Head of caudate nucleus (tissue), 42 donors: ENCODE measurements at regions not wholly inside any gene's neighbourhood (a gene's known extent, or its start where the extent isn't known, plus 50 kb on each side); places are given as distances from the start of the nearest gene placed in this dataset.
"Not testable (repeated sequence)": the region's sequence is repeated elsewhere in the genome, so short reads cannot be mapped to it uniquely, and the experiment has no call there.

Experiments
- DNase-seq, 42 donors: peaks; one replicate each; pipeline versions ENCODE4 v3.0.0 to v3.0.0-alpha.2; 2020 to 2021; ENCODE audit warnings: mixed read lengths in 7 of 42
- intact Hi-C: fragments of 100-400 bp; cut with DNase I; formaldehyde crosslinking; loops from one replicate; pipeline ENCODE4 v1.15.0; 2022

GRCh38 chr7:16114633-16115032 is 306.7 kb downstream of the CRPPA start:
- intact Hi-C loops, result no loop called here
- no peak for DNase-seq

DNA sequence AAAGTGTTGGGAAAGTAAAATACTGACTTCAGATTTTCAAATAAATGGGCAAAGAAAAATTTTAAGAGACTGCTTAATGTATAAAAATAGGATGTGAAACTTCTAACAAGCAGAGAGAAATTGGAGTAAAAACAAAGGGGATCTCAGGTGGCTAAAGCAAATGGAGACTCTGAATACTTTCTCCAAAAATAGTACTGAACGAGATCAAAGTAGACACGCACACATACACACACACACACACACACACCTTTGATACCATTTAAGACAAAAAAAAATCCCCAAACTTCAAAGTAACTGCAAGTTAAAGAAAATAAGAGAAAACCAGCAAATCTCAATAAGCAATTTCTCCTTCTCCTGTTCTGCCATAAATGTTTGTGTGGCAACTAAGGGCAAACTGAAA is 307.3 kb downstream of the CRPPA start:
- intact Hi-C loops, result no loop called here
- no peak for DNase-seq

- intact Hi-C loops, result no loop called here
Observed at GRCh38 chr7:16113058-16113457, 308.3 kb downstream of the CRPPA start.

DNA sequence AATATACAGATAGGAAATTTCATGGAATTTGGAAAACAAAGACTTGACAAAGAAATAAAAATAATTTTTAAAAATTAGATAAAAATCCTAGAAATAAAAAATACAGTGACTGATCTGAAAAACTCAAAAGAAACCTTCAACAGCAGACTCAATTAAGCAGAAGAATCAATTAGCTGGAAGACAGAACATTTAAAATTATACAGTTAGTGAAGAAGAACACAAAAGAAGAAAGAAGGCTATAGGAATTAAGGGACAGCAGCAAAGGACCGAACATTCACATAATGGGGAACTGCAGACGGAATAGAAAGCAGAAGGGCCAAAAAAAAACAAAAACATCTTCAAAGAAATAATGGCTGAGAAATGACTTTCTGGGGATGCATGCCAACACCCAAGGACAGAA is 314.5 kb downstream of the CRPPA start:
- intact Hi-C loops, result no loop called here
- no peak for DNase-seq

More at GRCh38 chr7:16113058-16113457, 308.3 kb downstream of the CRPPA start:
- no peak for DNase-seq

DNA sequence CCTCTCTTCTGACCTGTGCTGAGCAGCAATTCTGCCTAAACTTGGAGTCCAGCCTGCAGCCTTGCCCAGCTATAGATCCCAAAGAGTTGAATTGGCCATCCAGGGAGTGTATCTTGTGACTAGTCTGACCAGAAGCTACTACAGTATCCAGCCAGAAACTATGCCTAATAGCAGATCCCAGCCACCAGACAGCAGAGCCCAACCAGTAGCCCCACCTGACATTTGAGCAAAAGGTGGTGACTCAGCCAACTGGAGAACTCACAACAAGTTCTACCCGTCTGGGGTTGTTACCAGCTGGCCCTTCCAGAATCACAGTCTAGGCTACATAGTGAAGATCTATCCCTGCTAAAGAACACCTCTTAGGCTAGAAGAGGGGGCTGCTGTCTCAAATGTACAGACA is 315.0 kb downstream of the CRPPA start:
- DNase-seq, result no peak
- intact Hi-C loops, result no loop called here

DNA sequence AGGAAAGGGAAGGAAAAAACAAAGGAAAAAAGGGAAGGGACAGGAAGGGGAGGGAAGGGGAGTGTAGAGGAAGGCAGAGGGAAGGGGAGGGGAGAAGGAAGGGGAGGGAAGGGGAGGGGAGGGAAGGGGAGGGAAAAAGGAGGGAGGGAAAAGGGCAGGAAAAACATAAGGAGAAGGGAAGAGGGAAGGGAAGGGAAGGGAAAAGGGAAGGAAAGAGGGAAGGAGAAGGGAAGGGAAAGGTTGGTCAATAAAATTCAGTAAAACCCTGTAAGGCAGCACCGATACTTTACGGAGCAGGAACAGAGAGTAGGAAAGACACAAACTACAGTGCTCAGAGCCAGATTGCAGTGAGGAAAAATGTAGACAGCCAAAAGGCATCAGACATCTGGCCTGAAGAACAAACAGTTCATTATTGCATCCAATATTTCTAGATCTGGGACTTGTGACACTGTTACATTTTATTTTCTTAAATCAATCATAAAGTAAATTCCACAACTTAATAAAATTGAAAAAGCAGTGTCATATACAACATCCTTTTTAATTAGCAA is 322.0 kb downstream of the CRPPA start:
- intact Hi-C loops, result no loop called here
- no peak for DNase-seq

DNA sequence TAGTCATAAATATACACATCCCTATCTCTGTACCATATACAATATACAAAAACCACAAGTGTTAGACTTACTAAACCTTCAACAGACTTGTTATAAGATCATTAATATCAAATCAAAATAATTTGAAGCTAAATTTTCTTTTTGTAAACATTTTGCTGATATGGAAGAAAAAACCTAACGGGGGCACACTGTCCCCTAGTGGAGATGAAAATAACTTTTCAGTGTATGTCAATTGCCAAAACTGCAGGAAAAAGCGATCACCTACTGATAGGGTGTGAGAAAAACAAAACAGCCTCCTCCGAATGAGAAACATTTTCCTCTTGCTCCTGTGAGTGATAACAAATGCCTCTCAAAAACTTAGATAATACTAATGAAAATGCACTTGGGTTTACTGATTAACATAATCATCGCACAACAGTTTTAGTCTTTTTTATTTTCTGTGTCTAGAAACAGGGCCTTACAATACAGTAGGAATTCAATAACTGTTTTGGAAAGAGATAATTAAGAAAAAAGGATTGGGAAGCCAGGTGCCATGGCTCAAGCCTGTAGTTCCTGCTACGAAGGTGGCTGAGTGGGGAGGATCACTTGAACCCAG is 322.7 kb downstream of the CRPPA start:
- intact Hi-C loops, result no loop called here
- DNase-seq, result no peak

- intact Hi-C loops, result no loop called here
- DNase-seq, result no peak
Observed at GRCh38 chr7:16098058-16098457, 323.3 kb downstream of the CRPPA start.

DNA sequence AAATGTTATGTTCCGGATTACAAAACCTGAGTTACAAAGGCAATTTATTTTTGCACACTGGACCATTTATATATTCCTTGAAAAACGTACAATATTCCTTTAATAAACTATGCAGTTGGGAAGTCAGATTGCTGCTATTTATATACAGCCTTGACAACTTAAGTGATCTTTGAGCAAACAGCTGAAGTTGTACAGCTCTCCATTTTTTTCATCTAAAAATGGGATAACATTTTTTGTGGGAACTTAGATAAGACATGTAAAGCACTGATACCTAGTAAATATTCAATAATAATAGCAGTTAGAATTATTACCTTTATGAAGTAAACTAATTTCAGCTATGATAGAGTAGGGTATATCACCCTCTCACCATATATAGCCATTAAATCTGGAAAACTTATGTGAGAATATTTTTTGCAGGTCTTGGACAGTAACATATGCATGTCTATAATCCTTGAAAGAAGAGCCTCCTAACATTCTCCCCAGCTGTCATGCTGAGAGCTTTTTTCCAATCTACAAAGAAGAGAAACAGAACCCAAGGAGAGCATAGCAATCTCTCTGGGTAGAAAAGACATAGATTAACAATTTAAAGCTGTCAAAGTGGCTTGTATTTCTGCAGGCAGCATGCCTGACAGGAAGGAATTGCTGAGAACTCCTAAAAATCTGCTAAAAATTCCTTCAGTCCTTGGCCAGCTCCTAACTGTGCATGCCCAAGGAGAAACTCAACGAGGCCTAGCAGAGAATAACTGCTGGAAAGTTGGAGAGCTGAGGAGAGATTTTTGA is 326.0 kb downstream of the CRPPA start:
- DNase-seq, result no peak

GRCh38 chr7:16094651-16095050 is 326.7 kb downstream of the CRPPA start:
- DNase-seq, result no peak
- intact Hi-C loops, result no loop called here

More for the DNA sequence above, 326.0 kb downstream of the CRPPA start:
- intact Hi-C loops, result no loop called here

GRCh38 chr7:16092711-16093110 is 328.6 kb downstream of the CRPPA start:
- DNase-seq, result no peak
- intact Hi-C loops, result no loop called here

- no peak for DNase-seq
- intact Hi-C loops, result no loop called here
Observed at GRCh38 chr7:16091701-16092310, 329.5 kb downstream of the CRPPA start.

DNA sequence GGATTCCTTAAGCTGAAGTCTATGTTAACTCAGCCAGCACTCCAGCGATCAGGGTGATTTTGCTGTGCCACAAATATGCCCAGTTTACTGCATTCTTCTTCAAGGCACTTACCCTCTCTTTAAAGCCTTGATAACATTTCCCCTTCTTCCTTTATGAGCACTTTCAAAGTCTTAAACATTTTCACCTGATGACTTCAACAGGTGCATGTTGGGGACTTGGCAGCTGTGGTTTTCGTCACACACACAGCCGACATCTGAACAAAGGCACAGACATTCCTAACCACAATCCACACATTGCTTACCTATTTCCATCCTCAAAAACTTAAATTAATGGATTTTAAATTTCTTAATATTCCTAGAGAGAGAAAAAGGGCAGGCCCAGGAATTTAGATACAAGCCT is 331.5 kb downstream of the CRPPA start:
- no peak for DNase-seq
- intact Hi-C loops, result loop anchor here (10.0 kb wide), 1 partner anchor 765 kb away; no protein-coding TSS in a partner anchor

DNA sequence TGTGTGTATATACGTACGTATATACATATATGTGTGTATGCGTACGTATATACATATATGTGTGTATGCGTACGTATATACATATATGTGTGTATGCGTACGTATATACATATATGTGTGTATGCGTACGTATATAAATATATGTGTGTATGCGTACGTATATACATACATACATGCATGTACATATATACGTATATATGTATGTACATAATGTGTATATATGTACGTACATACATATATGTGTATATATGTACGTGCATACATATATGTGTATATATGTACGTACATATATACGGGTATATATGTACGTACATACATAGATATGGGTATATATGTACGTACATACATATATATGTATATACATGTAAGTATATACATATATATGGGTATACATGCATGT is 332.1 kb downstream of the CRPPA start:
- DNase-seq, result no peak
- intact Hi-C loops, result loop anchor here (10.0 kb wide), 1 partner anchor 764 kb away; no protein-coding TSS in a partner anchor

- intact Hi-C loops, result loop anchor here (10.0 kb wide), 1 partner anchor 762 kb away; no protein-coding TSS in a partner anchor
- DNase-seq, result no peak
Observed at GRCh38 chr7:16086743-16087142, 334.6 kb downstream of the CRPPA start.

GRCh38 chr7:16085780-16086179 is 335.6 kb downstream of the CRPPA start:
- not testable (repeated sequence) for DNase-seq
- intact Hi-C loops, result loop anchor here (10.0 kb wide), 1 partner anchor 761 kb away; no protein-coding TSS in a partner anchor

DNA sequence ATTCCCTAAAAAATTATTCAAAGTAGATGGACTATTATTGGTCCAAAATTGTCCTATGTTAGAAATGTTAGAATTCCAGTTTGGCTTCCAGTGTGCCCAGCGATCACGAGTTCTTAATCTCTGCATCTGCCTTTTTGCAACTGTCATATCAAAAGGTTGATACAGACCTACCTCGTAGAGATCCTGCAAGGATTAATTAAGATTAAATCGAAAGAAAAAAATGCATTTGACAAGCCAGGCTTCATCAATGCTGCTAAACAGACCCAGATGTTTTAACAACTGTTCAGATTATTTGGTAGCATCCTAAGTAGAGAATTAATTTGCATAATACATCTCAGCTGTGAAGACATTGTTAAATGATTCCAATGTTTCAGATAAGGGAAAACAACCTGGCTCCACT is 336.5 kb downstream of the CRPPA start:
- intact Hi-C loops, result loop anchor here (10.0 kb wide), 1 partner anchor 760 kb away; no protein-coding TSS in a partner anchor
- DNase-seq, result no peak

DNA sequence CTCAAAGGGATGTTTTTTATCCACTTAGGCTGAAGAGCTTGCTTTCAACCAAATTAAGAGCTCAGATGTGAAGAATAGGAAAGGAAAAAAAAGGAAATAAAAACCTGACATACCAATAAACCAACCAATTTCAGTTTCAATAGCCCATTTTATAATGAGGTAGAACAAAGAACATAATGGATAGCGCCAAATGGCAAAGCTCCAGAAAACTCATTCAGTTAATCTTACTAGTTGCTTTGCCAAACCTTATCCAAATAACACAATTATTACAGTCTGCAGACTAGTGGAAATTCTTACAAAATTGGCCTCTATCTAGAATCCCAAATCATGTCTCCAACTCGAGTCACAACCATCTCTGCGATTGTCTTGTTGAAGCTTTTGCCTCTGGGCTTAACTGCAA is 337.0 kb downstream of the CRPPA start:
- no peak for DNase-seq
- intact Hi-C loops, result loop anchor here (10.0 kb wide), 1 partner anchor 760 kb away; no protein-coding TSS in a partner anchor

DNA sequence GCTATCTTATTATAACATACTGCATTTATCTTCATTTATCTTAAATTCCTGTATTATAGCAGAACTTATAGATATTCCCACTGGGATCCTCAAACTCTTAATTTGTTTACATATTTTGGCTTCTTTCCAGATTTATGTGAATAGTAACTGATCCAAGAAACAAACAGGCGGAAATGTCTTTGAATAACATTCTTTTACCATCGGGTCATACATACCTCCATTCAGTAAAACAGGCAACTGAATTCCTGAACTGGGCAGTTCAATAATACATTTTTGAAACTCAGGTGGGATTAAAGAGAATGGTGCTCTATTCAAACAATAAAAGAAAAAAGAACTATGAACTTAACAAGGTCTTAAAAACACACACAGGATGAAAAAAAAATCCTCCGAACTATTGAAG is 337.4 kb downstream of the CRPPA start:
- DNase-seq, result no peak
- intact Hi-C loops, result loop anchor here (10.0 kb wide), 1 partner anchor 759 kb away; no protein-coding TSS in a partner anchor

DNA sequence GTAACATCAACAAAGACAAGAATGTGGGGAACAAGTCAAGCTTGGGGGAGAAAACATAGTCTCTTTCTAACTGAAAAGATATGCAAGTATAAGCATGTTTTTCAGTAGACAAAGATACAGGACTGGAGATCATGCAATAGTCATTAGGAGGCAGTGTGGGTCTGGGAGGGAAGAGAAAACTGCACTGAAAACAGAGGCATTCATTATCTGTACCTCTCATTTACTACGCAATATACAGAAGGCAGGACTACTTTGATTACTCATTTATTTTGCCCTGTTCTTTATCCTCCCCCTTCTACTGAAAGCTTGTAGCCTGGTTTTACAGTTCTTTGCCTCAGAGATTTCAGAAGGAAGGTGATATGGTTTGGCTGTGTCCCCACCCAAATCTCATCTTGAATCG is 341.2 kb downstream of the CRPPA start:
- intact Hi-C loops, result loop anchor here (10.0 kb wide), 1 partner anchor 755 kb away; no protein-coding TSS in a partner anchor
- no peak for DNase-seq
